H9 (cell line): ENCODE measurements at regions not wholly inside any gene's neighbourhood (a gene's known extent, or its start where the extent isn't known, plus 50 kb on each side); places are given as distances from the start of the nearest gene placed in this dataset.

Experiments
- DNase-seq: peaks from one replicate; pipeline ENCODE4 v3.0.0-alpha.2; 2017
- H2AFZ ChIP-seq: one replicate; pipeline ENCODE4 v1.6.1; 2013; ENCODE audit warnings: mild to moderate bottlenecking, low read length, control low read depth, moderate library complexity
- H2AK5ac ChIP-seq: 2 replicates; pipeline ENCODE4 v1.6.1; 2013; ENCODE audit warnings: low read length, control low read depth, mixed read lengths; ENCODE audit not compliant: insufficient read length
- H2BK120ac ChIP-seq: one replicate; pipeline ENCODE4 v1.6.1; 2013; ENCODE audit warnings: low read depth, mild to moderate bottlenecking, low read length, control low read depth, inconsistent platforms; ENCODE audit not compliant: poor library complexity, severe bottlenecking
- H2BK12ac ChIP-seq: 2 replicates; pipeline ENCODE4 v1.6.1; 2013; ENCODE audit warnings: low read length, control low read depth, mixed read lengths, low read depth; ENCODE audit not compliant: insufficient read length
- H2BK15ac ChIP-seq: 2 replicates; pipeline ENCODE4 v1.6.1; 2013; ENCODE audit warnings: low read depth, low read length, control low read depth
- H2BK20ac ChIP-seq: one replicate; pipeline ENCODE4 v1.6.1; 2013; ENCODE audit warnings: low read depth, mild to moderate bottlenecking, low read length, control low read depth, inconsistent platforms; ENCODE audit not compliant: poor library complexity, severe bottlenecking
- H2BK5ac ChIP-seq: 2 replicates; pipeline ENCODE4 v1.6.1; 2013; ENCODE audit warnings: low read length, control low read depth, mixed read lengths; ENCODE audit not compliant: insufficient read length
- H3K14ac ChIP-seq: 2 replicates; pipeline ENCODE4 v1.6.1; 2013; ENCODE audit warnings: low read length, control low read depth; ENCODE audit not compliant: insufficient read depth
- H3K18ac ChIP-seq: 2 replicates; pipeline ENCODE4 v1.6.1; 2013; ENCODE audit warnings: low read depth, mild to moderate bottlenecking, mixed read lengths, low read length, control low read depth; ENCODE audit not compliant: insufficient read length
- H3K23ac ChIP-seq: 2 replicates; pipeline ENCODE4 v1.6.1; 2013; ENCODE audit warnings: low read length, control low read depth, mixed read lengths, low read depth; ENCODE audit not compliant: insufficient read length
- H3K23me2 ChIP-seq: 2 replicates; pipeline ENCODE4 v1.6.1; 2013; ENCODE audit warnings: low read depth, mild to moderate bottlenecking, mixed read lengths, low read length, control low read depth; ENCODE audit not compliant: insufficient read length, poor library complexity, severe bottlenecking
- H3K27ac ChIP-seq: 2 replicates; pipeline ENCODE4 v1.5.1; 2013; ENCODE audit warnings: low read length, control low read depth, mixed read lengths, low read depth; ENCODE audit not compliant: insufficient read length
- H3K27me3 ChIP-seq: 2 replicates; pipeline ENCODE4 v1.6.1; 2013; ENCODE audit warnings: low read length, control low read depth, inconsistent platforms; ENCODE audit not compliant: insufficient read depth
- H3K4ac ChIP-seq: 2 replicates; pipeline ENCODE4 v1.6.1; 2013; ENCODE audit warnings: low read depth, mild to moderate bottlenecking, control low read depth, inconsistent platforms, low read length, moderate library complexity
- H3K4me1 ChIP-seq: 2 replicates; pipeline ENCODE4 v1.6.1; 2013; ENCODE audit warnings: low read length, control low read depth, inconsistent platforms; ENCODE audit not compliant: insufficient read depth
- H3K4me2 ChIP-seq: 2 replicates; pipeline ENCODE4 v1.6.1; 2013; ENCODE audit warnings: low read length, control low read depth, mixed read lengths; ENCODE audit not compliant: insufficient read length, insufficient read depth
- H3K56ac ChIP-seq: 2 replicates; pipeline ENCODE4 v1.6.1; 2013; ENCODE audit warnings: low read depth, mild to moderate bottlenecking, mixed read lengths, low read length, control low read depth; ENCODE audit not compliant: insufficient read length
- H3K79me1 ChIP-seq: 2 replicates; pipeline ENCODE4 v1.6.1; 2013; ENCODE audit warnings: low read depth, mild to moderate bottlenecking, moderate library complexity, low read length, control low read depth, inconsistent platforms; ENCODE audit not compliant: insufficient read depth, poor library complexity, severe bottlenecking
- H3K79me2 ChIP-seq: 2 replicates; pipeline ENCODE4 v1.6.1; 2013; ENCODE audit warnings: low read length, control low read depth, inconsistent platforms; ENCODE audit not compliant: insufficient read depth
- H3K9ac ChIP-seq: 2 replicates; pipeline ENCODE4 v1.6.1; 2013; ENCODE audit warnings: low read length, control low read depth, mixed read lengths; ENCODE audit not compliant: insufficient read length; ENCODE audit errors: extremely low read depth
- H3K9me3 ChIP-seq: one replicate; pipeline ENCODE4 v1.6.1; 2013; ENCODE audit warnings: low read depth, low read length, inconsistent platforms; ENCODE audit not compliant: control insufficient read depth
- H3T11ph ChIP-seq: one replicate; pipeline ENCODE4 v1.6.1; 2013; ENCODE audit warnings: mild to moderate bottlenecking, low read length, control low read depth, inconsistent platforms
- H4K20me1 ChIP-seq: one replicate; pipeline ENCODE4 v1.6.1; 2013; ENCODE audit not compliant: control insufficient read depth, insufficient read length, insufficient read depth
- H4K5ac ChIP-seq: 2 replicates; pipeline ENCODE4 v1.6.1; 2013; ENCODE audit warnings: low read depth, mild to moderate bottlenecking, mixed read lengths, low read length, control low read depth; ENCODE audit not compliant: insufficient read length
- H4K8ac ChIP-seq: replicated peaks from 2 replicates; pipeline ENCODE4 v1.6.1; 2013; ENCODE audit warnings: low read length, control low read depth, mixed read lengths, low read depth; ENCODE audit not compliant: insufficient read length
- H4K91ac ChIP-seq: 2 replicates; pipeline ENCODE4 v1.6.1; 2013; ENCODE audit warnings: low read depth, mild to moderate bottlenecking, moderate library complexity, mixed read lengths, low read length, control low read depth; ENCODE audit not compliant: insufficient read length
- H3K27ac Mint-ChIP-seq, 3 experiments: 2 replicates in 2 of 3; 3 replicates in 1 of 3; pipeline ENCODE4 v1.8.0; 2020 to 2021; ENCODE audit warnings: mixed read lengths in 3 of 3, mild to moderate bottlenecking in 1 of 3, moderate library complexity in 1 of 3
- H3K27me3 Mint-ChIP-seq: 2 replicates; pipeline ENCODE4 v1.8.0; 2021; ENCODE audit warnings: low read depth, mild to moderate bottlenecking, moderate library complexity, mixed read lengths
- H3K36me3 Mint-ChIP-seq, 3 experiments: 2 replicates in 2 of 3; 3 replicates in 1 of 3; pipeline ENCODE4 v1.8.0; 2020 to 2021; ENCODE audit warnings: low read depth in 3 of 3, mixed read lengths in 3 of 3; ENCODE audit not compliant: insufficient read depth in 1 of 3
- H3K4me1 Mint-ChIP-seq, 2 experiments: 2 replicates each; pipeline ENCODE4 v1.8.0; 2020; ENCODE audit warnings: mixed read lengths in 2 of 2
- H3K4me3 Mint-ChIP-seq, 2 experiments: 2 replicates in 1 of 2; 3 replicates in 1 of 2; pipeline ENCODE4 v1.8.0; 2020 to 2021; ENCODE audit warnings: mild to moderate bottlenecking in 2 of 2, mixed read lengths in 2 of 2, moderate library complexity in 1 of 2
- H3K9me3 Mint-ChIP-seq, 2 experiments: 2 replicates in 1 of 2; 3 replicates in 1 of 2; pipeline ENCODE4 v1.8.0; 2020; ENCODE audit warnings: mild to moderate bottlenecking in 2 of 2, mixed read lengths in 2 of 2, moderate library complexity in 1 of 2
- WGBS: extraction: QIAGEN DNeasy Blood & Tissue Kit; methylation state at CpG from one replicate; pipeline ENCODE4 v1.1.7; 2013; ENCODE audit warnings: missing lambda C conversion rate, low lambda C conversion rate, mixed read lengths; ENCODE audit not compliant: insufficient read length; ENCODE audit errors: extremely low coverage; 5-methylcytosine and 5-hydroxymethylcytosine counted together
- TF ChIP-seq, protein P1 (sequence below): fragments of 200-600 bp; sonication (generic); conservative IDR thresholded peaks from 3 replicates; pipeline ENCODE4 v1.8.0; 2021; ENCODE audit warnings: antibody characterized with exemption, mild to moderate bottlenecking

DNA sequence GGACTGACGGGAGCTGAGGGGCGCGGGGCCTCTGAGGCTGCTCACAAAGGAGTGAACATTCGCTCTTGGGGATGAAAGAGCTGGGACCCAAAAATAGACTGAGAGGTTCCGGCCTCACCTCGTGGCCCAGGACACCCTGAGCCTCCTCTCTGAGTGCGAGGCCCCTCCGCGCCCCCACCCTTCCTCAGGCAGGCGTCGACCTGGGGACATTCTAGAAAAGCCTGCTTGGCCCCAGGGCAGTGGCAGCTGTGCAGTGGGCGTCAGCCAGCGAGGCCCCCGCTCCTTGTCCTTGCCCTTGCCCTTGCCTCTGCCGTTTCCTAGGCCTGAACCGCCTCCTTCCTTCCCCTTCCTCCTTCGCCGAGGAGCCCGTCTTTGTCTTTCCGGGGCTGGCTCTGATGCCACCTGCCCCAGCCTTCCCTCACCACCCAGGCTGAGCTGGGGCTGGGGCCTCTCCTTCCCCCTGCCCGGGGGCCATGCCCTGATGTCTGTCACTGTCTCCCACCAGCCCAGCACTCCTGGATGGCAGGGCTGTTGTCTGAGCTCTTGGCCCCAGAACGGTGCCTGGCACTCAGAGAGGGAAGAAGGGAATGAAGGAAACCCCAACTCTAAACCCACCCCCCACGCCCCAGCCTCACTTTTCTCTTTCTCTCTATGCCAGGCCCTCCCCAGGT, 208.2 kb upstream of the RTL1 start:
- H3K27ac Mint-ChIP-seq = peak overlapping the region in 1 of 3 experiments; percentile 84; a peak in 1 of 7 replicates
- H2BK20ac ChIP-seq = no peak overlapping the region
- no peak overlapping the region for H2BK120ac ChIP-seq
- H3K9me3 ChIP-seq = no peaks in the 10 kb centered on the region
- TF ChIP-seq, protein P1, sequence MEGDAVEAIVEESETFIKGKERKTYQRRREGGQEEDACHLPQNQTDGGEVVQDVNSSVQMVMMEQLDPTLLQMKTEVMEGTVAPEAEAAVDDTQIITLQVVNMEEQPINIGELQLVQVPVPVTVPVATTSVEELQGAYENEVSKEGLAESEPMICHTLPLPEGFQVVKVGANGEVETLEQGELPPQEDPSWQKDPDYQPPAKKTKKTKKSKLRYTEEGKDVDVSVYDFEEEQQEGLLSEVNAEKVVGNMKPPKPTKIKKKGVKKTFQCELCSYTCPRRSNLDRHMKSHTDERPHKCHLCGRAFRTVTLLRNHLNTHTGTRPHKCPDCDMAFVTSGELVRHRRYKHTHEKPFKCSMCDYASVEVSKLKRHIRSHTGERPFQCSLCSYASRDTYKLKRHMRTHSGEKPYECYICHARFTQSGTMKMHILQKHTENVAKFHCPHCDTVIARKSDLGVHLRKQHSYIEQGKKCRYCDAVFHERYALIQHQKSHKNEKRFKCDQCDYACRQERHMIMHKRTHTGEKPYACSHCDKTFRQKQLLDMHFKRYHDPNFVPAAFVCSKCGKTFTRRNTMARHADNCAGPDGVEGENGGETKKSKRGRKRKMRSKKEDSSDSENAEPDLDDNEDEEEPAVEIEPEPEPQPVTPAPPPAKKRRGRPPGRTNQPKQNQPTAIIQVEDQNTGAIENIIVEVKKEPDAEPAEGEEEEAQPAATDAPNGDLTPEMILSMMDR = no peak
- peaks cover 11 to 14% of the 10 kb centered on the region in 2 experiments for H3K4me1 Mint-ChIP-seq
- H3K27ac ChIP-seq = no peak overlapping the region
- no peaks in the 10 kb centered on the region for H3K79me1 ChIP-seq
- no peak overlapping the region for H4K91ac ChIP-seq
- H3K27me3 Mint-ChIP-seq = peaks cover 17% of the 10 kb centered on the region
- no peaks in the 10 kb centered on the region; a peak in 1 of 5 replicates for H3K9me3 Mint-ChIP-seq
- no peak overlapping the region for H2BK15ac ChIP-seq
- no peak overlapping the region for H3K4me3 Mint-ChIP-seq
- H2BK5ac ChIP-seq = no peak overlapping the region
- H4K5ac ChIP-seq = no peak overlapping the region
- H3K36me3 Mint-ChIP-seq = no peaks in the 10 kb centered on the region; a peak in 1 of 7 replicates
- no peaks in the 10 kb centered on the region for H3K79me2 ChIP-seq
- no peak for DNase-seq
- H3K18ac ChIP-seq = no peak overlapping the region
- no peak overlapping the region for H3K56ac ChIP-seq
- no peak overlapping the region for H2AFZ ChIP-seq
- H3K23me2 ChIP-seq = no peaks in the 10 kb centered on the region
- no peak overlapping the region for H3K23ac ChIP-seq
- no peak overlapping the region for H3K9ac ChIP-seq
- H3T11ph ChIP-seq = no peak overlapping the region
- H3K4me2 ChIP-seq = no peak overlapping the region
- no peak overlapping the region for H4K8ac ChIP-seq
- H3K4me1 ChIP-seq = no peaks in the 10 kb centered on the region
- H2AK5ac ChIP-seq = no peak overlapping the region
- H2BK12ac ChIP-seq = no peak overlapping the region
- H3K14ac ChIP-seq = no peak overlapping the region; the same call in 1 of the 2 replicates
- no peaks in the 10 kb centered on the region for H4K20me1 ChIP-seq
- WGBS = no CpG with 5 or more reads among the region's 23 CpGs
- H3K27me3 ChIP-seq = no peaks in the 10 kb centered on the region
- no peak overlapping the region for H3K4ac ChIP-seq
